ENCODE measurements at regions not wholly inside any gene's neighbourhood (a gene's known extent, or its start where the extent isn't known, plus 50 kb on each side); places are given as distances from the start of the nearest gene placed in this dataset.
"Not testable (repeated sequence)": the region's sequence is repeated elsewhere in the genome, so short reads cannot be mapped to it uniquely, and the experiment has no call there.

- 100% methylated on average over 1 of the region's 1 CpG for WGBS
- Histone ChIP-seq H3K4me3 (ENCODE audit: low read length) (no peak overlapping the region), H3K27ac (ENCODE audit: low read depth, low read length) (no peak overlapping the region), H3K27me3 (ENCODE audit: insufficient read depth, low read length) (no peaks in the 10 kb centered on the region), H3K4me1 (ENCODE audit: insufficient read depth, low read length) (no peaks in the 10 kb centered on the region), H3K9ac (ENCODE audit: low read depth, low read length) (no peak overlapping the region), H3K36me3 (ENCODE audit: insufficient read depth, low read length) (no peaks in the 10 kb centered on the region), H3K9me3 (ENCODE audit: insufficient read depth, low read depth, low read length) (no peaks in the 10 kb centered on the region)
Measured at GRCh38 chrX:45524296-45524695, 323.6 kb upstream of the DIPK2B start.

DNA sequence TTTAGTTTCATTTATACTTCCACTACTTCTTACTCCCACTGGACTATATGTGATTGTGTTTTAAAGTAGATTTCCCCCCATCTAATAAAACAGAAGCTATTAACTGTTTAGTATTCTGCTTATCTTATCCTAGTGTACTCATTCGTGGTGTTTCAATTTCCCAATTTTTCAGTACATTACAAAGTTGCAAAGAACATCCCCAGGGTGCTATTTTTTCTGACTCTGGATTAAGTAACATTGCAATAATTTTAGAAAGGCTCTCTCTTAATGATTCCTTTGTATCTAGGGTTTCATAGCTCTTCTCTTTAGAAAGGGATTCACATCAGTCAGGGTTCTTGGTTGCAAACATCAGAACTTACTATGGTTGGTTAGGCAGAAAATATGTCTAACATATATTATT is 317.9 kb upstream of the DIPK2B start:
- no peaks in the 10 kb centered on the region for H3K27me3 ChIP-seq (ENCODE audit: insufficient read depth, low read length)
- H3K9me3 ChIP-seq (ENCODE audit: insufficient read depth, low read depth, low read length) = no peaks in the 10 kb centered on the region
- no peak overlapping the region for H3K4me3 ChIP-seq (ENCODE audit: low read length)
- H3K9ac ChIP-seq (ENCODE audit: low read depth, low read length) = no peak overlapping the region
- no CpG with 5 or more reads among the region's 1 CpG for WGBS
- H3K27ac ChIP-seq (ENCODE audit: low read depth, low read length) = no peak overlapping the region
- H3K36me3 ChIP-seq (ENCODE audit: insufficient read depth, low read length) = no peaks in the 10 kb centered on the region
- H3K4me1 ChIP-seq (ENCODE audit: insufficient read depth, low read length) = no peaks in the 10 kb centered on the region

- no peak overlapping the region for H3K27ac ChIP-seq (ENCODE audit: low read depth, low read length)
- 83% methylated on average over 4 of the region's 5 CpGs for WGBS
- H3K4me3 ChIP-seq (ENCODE audit: low read length) = no peak overlapping the region
- H3K4me1 ChIP-seq (ENCODE audit: insufficient read depth, low read length) = no peaks in the 10 kb centered on the region
- H3K27me3 ChIP-seq (ENCODE audit: insufficient read depth, low read length) = no peaks in the 10 kb centered on the region
- no peaks in the 10 kb centered on the region for H3K9me3 ChIP-seq (ENCODE audit: insufficient read depth, low read depth, low read length)
- no peaks in the 10 kb centered on the region for H3K36me3 ChIP-seq (ENCODE audit: insufficient read depth, low read length)
- H3K9ac ChIP-seq (ENCODE audit: low read depth, low read length) = no peak overlapping the region
Measured at GRCh38 chrX:45517090-45517973, 316.7 kb upstream of the DIPK2B start.

GRCh38 chrX:45515262-45516215 is 314.9 kb upstream of the DIPK2B start:
- no peak overlapping the region for H3K27ac ChIP-seq (ENCODE audit: low read depth, low read length)
- no peak overlapping the region for H3K4me3 ChIP-seq (ENCODE audit: low read length)
- H3K9me3 ChIP-seq (ENCODE audit: insufficient read depth, low read depth, low read length) = no peaks in the 10 kb centered on the region
- no peaks in the 10 kb centered on the region for H3K36me3 ChIP-seq (ENCODE audit: insufficient read depth, low read length)
- H3K27me3 ChIP-seq (ENCODE audit: insufficient read depth, low read length) = no peaks in the 10 kb centered on the region
- H3K4me1 ChIP-seq (ENCODE audit: insufficient read depth, low read length) = no peaks in the 10 kb centered on the region
- H3K9ac ChIP-seq (ENCODE audit: low read depth, low read length) = no peak overlapping the region
- 74% methylated on average over 10 of the region's 12 CpGs for WGBS

- 77% methylated on average over 3 of the region's 3 CpGs for WGBS
Measured at GRCh38 chrX:45513042-45513441, 312.4 kb upstream of the DIPK2B start.

DNA sequence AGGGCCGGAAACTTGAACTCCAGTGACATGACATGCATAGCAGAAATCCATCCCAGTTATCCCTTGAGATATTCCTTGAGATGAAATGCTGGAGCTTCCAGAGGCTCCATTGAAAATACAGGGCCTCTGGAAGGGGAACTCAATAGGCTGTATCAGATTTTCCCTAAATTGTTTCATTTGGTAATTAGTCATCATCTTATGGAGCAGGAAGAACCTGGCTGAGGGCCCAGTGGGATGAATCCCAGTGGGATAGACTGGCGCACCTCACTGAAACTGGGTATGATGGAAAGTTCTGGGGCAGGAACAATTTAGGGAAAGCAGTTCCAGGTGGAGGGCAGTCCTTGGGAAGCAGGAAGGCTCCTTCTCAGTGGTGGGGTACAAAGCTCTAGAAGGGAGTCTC is 307.8 kb upstream of the DIPK2B start:
- Histone ChIP-seq H3K4me3 (ENCODE audit: low read length) (no peak overlapping the region), H3K9me3 (ENCODE audit: insufficient read depth, low read depth, low read length) (0 out of 2 replicates have a peak, but pooled peaks cover 5% of the 10 kb centered on the region), H3K27ac (ENCODE audit: low read depth, low read length) (no peak overlapping the region), H3K27me3 (ENCODE audit: insufficient read depth, low read length) (no peaks in the 10 kb centered on the region), H3K36me3 (ENCODE audit: insufficient read depth, low read length) (no peaks in the 10 kb centered on the region), H3K4me1 (ENCODE audit: insufficient read depth, low read length) (peaks cover 9% of the 10 kb centered on the region; the same call in 1 of the 2 replicates), H3K9ac (ENCODE audit: low read depth, low read length) (no peak overlapping the region)
- WGBS = 97% methylated on average over 1 of the region's 2 CpGs

More at GRCh38 chrX:45513042-45513441, 312.4 kb upstream of the DIPK2B start:
- Histone ChIP-seq H3K4me3 (ENCODE audit: low read length) (no peak overlapping the region), H3K27ac (ENCODE audit: low read depth, low read length) (no peak overlapping the region), H3K9ac (ENCODE audit: low read depth, low read length) (no peak overlapping the region), H3K9me3 (ENCODE audit: insufficient read depth, low read depth, low read length) (no peaks in the 10 kb centered on the region), H3K36me3 (ENCODE audit: insufficient read depth, low read length) (no peaks in the 10 kb centered on the region), H3K4me1 (ENCODE audit: insufficient read depth, low read length) (no peaks in the 10 kb centered on the region), H3K27me3 (ENCODE audit: insufficient read depth, low read length) (no peaks in the 10 kb centered on the region)

DNA sequence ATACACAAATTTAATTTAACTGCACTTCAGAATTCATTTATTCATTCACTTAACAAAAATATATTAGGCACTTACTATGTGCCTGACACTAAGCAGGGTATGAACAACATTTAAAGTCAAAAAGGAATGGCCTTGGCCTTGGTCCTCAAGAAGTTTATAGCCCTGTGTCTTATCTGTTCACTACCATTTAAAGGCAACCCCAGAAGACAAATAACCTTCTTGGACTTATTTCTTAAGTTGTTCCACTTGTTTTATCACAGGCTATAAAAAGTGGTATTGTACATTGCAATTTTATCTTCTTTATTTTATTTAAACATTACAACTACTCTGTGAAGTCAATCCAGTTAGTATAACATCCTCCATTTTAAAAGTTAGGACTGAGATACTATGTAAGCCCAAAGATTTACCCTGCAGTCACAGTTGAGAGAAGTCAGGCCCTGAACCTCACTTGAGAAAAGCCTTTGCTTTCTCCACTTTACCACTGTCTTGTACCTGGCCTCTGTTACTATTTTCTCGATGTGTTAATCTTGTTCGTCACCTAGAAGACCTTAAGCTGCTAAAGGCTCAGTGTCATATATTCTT is 305.6 kb upstream of the DIPK2B start:
- H3K4me3 ChIP-seq (ENCODE audit: low read length) = no peak overlapping the region
- H3K4me1 ChIP-seq (ENCODE audit: insufficient read depth, low read length) = peaks cover 9% of the 10 kb centered on the region; the same call in 1 of the 2 replicates
- H3K27me3 ChIP-seq (ENCODE audit: insufficient read depth, low read length) = no peaks in the 10 kb centered on the region
- 90% methylated on average over 2 of the region's 2 CpGs for WGBS
- H3K9me3 ChIP-seq (ENCODE audit: insufficient read depth, low read depth, low read length) = 0 out of 2 replicates have a peak, but pooled peaks cover 5% of the 10 kb centered on the region
- peak overlapping the region; percentile 73; the same call in 1 of the 2 replicates for H3K27ac ChIP-seq (ENCODE audit: low read depth, low read length)
- no peak overlapping the region for H3K9ac ChIP-seq (ENCODE audit: low read depth, low read length)
- H3K36me3 ChIP-seq (ENCODE audit: insufficient read depth, low read length) = no peaks in the 10 kb centered on the region

- H3K4me1 ChIP-seq (ENCODE audit: insufficient read depth, low read length) = peaks cover 9% of the 10 kb centered on the region; the same call in 1 of the 2 replicates
- no peak overlapping the region for H3K9ac ChIP-seq (ENCODE audit: low read depth, low read length)
- H3K27ac ChIP-seq (ENCODE audit: low read depth, low read length) = no peak overlapping the region
- no peaks in the 10 kb centered on the region for H3K27me3 ChIP-seq (ENCODE audit: insufficient read depth, low read length)
- 71% methylated on average over 1 of the region's 1 CpG for WGBS
- H3K4me3 ChIP-seq (ENCODE audit: low read length) = no peak overlapping the region
- H3K9me3 ChIP-seq (ENCODE audit: insufficient read depth, low read depth, low read length) = 0 out of 2 replicates have a peak, but pooled peaks cover 5% of the 10 kb centered on the region
- no peaks in the 10 kb centered on the region for H3K36me3 ChIP-seq (ENCODE audit: insufficient read depth, low read length)
Measured at GRCh38 chrX:45505214-45505613, 304.5 kb upstream of the DIPK2B start.

- not testable (repeated sequence) for H3K27ac ChIP-seq (ENCODE audit: low read depth, low read length); H3K9ac ChIP-seq (ENCODE audit: low read depth, low read length); H3K4me3 ChIP-seq (ENCODE audit: low read length); H3K9me3 ChIP-seq (ENCODE audit: insufficient read depth, low read depth, low read length); H3K4me1 ChIP-seq (ENCODE audit: insufficient read depth, low read length); H3K36me3 ChIP-seq (ENCODE audit: insufficient read depth, low read length); H3K27me3 ChIP-seq (ENCODE audit: insufficient read depth, low read length)
- WGBS = 98% methylated on average over 31 of the region's 31 CpGs
Measured at GRCh38 chrX:45503787-45504362, 303.2 kb upstream of the DIPK2B start.

DNA sequence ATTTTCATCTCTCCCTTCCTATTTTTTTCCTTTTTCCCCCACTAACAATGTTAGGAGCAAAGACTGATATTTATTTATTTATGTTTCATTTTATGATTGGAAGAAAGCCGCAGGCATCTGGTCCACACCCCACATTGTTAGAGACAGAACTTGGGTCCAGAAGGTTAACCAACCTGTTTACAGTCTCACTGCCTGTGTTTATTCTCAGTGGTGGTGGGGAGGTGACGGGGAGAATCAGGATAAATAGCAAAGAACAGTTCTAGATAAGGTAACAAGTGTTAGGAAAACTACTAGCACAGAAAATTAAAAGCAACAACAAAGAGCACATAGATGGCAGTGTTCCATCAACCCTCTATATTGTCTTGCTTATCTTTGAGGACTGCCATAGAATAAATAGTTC is 301.7 kb upstream of the DIPK2B start:
- no peak overlapping the region for H3K9ac ChIP-seq (ENCODE audit: low read depth, low read length)
- no peak overlapping the region for H3K27ac ChIP-seq (ENCODE audit: low read depth, low read length)
- WGBS = 100% methylated on average over 1 of the region's 2 CpGs
- H3K9me3 ChIP-seq (ENCODE audit: insufficient read depth, low read depth, low read length) = 0 out of 2 replicates have a peak, but pooled peaks cover 5% of the 10 kb centered on the region
- no peak overlapping the region for H3K4me3 ChIP-seq (ENCODE audit: low read length)
- H3K36me3 ChIP-seq (ENCODE audit: insufficient read depth, low read length) = no peaks in the 10 kb centered on the region
- H3K4me1 ChIP-seq (ENCODE audit: insufficient read depth, low read length) = peaks cover 9% of the 10 kb centered on the region; the same call in 1 of the 2 replicates
- H3K27me3 ChIP-seq (ENCODE audit: insufficient read depth, low read length) = no peaks in the 10 kb centered on the region

Measured in HUES64 (cell line).